NCI-H1092 (cell line): ENCODE measurements at regions not wholly inside any gene's neighbourhood (a gene's known extent, or its start where the extent isn't known, plus 50 kb on each side); places are given as distances from the start of the nearest gene placed in this dataset.

Source experiments
- DNase-seq: peaks from one replicate; lab custom pipeline; 2025; lab: John Stamatoyannopoulos, UW

DNA sequence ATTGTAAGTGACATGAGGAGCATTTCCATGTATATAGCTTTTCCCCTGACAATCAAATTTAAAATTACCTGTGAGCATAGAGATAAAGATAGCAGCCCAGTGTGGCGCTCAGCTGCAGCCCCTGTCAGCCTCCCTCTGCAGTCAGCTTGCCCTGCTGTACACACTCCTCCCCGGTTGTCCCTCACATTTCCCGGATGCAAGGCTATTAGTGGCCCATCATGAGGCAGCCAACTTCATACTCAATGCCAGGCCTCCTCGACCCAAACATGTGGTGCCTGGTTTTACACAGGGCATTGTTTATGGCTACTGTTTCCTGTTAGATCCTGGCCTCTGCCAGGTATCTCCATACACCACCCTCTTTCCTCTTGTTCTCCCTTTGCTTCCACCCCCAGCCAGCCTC, 116.1 kb upstream of the SH3BP4 start:
- DNase-seq = no peak

DNA sequence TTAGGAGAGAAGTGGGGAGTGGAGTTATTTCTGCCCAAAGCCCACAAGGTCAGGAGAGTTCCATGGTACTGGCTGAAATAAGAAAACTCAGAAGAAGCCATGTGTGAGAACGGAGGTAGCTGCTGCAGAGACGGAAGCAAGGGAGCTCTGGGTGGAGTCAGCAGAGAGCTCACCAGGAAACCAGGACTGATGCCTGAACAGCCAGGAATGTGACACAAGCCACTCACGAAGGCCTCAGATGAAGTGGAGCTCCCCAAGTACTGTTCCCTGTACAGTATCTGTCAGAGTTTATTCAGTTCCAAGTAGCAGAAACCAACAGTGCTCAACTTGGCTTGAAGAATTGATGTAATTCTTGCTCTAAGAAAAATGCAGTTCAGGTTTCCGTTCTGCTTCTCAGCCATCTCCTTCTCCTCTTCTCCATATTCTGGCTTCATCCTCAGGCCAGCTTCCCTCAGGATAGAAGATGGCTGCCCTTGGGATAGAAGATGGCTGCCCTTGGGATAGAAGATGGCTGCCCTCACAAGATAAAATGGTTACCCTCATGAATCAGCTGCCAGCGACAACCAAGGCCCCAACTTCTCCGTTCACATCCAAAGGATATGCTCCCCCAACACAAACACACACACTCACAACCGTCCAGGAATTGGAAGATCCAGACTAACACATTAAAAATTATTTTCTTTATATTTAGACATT, 117.4 kb upstream of the SH3BP4 start:
- no peak for DNase-seq

DNA sequence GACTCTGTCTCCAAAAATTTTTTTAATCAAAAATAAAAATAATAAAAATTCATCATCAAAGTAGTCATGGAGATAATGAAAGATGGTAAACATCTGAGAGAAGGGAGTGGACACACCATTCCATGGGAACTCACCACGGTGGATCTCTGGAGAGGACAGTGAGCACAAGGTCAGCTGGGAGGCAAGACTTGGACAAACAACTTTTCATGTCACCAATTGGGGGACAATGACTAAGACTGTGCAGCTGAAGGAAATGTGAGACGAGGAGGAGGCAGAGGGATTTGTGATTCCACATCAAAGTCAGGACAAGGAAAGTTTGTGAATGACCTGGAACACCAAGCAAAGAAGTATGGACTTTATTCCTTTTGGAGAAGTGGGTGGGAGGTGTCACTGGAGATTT, 121.0 kb upstream of the SH3BP4 start:
- no peak for DNase-seq

DNA sequence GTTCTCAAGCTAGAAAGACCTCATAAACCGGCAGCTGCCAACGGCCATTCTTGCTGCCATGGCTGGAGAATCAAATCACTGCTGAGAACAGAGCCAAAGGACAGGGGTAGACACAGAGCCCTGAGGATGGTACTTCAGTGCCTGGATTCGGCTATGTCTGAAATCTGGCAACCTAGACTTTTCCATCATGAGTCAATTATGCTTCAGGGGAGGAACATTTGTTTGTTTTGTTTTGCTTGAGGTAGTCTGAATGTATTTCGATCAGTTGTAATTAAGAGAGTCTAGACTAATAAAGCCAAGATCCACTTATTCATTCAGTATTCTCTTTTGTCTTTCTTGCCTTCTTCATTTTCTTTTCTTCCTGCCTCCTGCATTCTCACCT, 122.8 kb upstream of the SH3BP4 start:
- DNase-seq = no peak

DNA sequence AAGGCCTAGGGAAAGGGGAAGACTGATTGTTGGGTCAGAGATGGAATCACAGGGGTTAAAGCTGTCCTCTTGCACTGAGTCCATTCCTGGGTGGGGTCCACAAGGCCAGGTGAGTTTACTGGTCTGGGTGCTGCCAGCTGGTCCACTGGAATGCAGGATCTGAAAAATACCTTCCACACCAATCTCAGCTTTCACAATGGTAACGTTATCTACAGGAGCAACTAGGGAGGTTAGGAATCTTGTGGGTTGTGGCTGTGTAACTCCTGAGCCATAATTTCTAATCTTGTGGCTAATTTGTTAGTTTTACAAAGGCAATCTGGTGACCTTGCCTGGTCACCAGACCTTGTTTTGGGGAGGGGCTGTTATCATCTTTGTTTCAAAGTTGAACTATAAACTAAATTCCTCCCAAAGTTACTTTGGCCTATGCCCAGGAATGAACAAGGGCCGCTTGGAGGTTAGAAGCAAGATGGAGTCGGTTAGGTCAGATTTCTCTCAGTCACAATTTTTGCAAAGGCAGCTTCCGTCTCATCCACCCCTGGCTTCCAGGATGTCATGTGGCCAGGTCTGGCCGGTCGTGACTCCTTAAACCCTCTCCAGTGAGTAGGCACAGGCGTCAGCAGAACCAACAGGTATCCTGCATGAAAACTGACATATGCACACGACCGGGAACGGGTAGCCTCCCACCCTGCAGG, 123.3 kb upstream of the SH3BP4 start:
- no peak for DNase-seq

DNA sequence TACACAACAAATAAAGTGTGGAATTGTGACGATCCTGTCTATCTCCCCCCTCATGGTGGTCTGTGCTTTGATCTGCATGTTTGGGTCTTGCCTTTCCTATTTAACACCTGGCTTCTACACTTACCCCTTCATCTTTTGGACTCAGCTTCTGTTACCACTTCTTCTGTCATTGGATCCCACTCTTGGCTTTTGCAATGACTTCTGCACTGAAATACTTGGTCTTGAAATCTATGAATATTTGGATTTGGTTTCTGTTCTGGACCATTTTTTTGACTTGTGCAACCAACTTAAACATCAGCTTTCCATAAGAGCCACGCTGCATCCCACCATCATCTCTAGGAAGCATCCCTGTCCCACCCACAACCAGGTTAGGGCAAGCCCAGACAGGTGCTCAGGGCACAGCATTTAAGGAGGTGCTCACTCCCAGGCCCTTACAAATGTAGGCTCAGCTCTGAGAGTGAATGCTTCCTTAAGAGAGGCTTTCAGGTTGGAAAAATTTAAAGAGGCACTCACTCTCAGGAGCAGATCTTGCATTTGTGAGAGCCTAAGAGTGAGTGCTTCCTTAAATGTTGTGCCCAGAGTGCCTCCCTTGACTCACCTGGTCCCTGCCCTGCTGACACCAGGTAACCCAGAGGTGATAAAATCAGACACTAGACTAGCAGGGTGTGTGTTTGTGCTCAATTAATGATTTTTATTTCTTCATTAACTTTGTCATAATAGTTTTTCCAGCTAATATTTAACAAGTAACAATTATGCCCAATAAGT, 124.5 kb upstream of the SH3BP4 start:
- no peak for DNase-seq

DNA sequence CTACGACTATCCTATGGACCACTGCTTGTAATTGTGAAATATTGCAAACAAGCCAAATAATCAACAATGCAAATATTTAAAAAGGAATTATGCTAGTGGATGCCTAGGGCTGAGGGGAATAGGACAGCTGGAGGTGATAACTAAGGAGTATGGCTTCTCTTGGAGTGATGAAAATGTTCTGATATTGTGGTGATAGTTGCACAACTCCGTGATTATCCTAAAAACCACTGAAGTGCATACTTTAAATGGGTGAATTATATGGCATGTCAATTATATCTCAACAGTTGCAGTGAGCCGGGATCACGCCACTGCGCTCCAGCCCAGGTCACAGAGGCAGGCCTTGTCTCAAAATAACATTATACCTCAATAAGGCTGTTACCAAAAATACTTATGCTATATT, 125.1 kb upstream of the SH3BP4 start:
- DNase-seq = no peak

DNA sequence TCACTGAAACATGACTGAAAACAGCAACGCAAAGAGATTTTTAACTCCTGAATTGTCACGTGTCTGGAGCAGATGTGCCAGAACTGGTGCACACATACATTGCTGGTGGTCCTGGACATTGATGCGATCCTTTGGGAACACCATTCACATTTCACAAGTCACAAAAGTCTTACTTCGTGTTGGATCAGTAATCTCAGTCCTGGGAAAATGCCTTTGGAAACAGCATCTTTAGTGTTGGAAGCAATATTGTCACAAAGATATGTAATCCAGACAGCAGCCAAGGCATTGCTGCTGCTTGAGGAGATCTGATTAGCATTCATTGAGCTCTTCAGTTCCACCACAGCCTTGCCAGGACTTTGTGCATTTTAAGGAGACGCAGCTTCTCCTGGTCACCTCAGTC, 126.2 kb upstream of the SH3BP4 start:
- DNase-seq = no peak

DNA sequence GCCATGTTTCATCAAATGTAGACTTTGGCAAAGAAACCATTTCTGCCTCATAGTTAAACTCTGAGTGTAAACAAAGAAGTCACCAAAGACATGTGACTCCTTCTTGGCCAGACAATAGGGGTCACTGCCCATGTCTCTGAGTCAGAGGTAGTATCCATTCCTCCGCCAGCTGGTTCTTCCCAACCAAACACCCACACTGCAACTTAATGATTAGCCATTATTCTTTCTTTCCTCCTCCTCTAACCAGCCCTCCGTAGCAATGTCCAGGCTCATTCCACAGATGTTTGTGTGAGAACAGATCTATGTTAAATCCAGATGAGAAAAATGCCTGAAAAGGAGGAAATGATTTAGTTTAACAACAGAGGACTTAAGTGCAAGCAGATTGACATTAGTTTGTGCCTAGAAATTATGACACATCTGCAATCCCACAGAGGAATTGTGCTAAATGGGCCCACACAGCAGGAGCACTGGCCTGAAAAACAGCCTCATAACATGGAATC, 127.9 kb upstream of the SH3BP4 start:
- DNase-seq = no peak

DNA sequence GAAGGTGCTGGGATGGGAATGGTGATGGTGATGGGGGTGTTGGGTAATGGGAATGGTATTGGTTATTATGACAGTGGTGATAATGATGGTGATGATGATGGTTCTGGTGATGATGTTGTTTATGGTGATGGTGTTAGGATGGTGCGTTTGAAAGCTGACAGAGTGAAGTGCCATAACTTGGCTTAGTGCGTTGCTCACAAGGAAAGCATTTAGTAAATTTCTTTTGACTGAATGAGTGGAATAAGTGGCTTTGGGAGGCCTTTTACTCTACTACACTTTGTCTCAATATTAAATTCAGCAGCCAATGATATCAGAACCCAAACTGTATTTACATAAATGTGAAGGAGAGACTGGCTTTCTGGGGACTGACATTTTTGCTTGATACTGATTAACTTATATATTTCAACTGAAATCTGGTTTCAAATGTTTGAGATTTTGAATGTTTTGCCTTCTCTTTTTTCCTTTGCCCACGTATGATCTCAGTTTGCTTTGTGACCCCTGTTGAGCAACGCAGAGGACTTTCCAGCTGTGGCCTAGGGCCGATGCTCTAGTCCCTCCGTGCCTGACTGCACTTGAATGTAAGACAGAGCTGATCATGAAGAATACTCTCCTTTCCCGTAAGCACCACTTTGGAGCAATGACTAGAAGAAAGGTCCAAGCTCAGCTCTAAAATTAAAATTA, 128.5 kb upstream of the SH3BP4 start:
- no peak for DNase-seq

DNA sequence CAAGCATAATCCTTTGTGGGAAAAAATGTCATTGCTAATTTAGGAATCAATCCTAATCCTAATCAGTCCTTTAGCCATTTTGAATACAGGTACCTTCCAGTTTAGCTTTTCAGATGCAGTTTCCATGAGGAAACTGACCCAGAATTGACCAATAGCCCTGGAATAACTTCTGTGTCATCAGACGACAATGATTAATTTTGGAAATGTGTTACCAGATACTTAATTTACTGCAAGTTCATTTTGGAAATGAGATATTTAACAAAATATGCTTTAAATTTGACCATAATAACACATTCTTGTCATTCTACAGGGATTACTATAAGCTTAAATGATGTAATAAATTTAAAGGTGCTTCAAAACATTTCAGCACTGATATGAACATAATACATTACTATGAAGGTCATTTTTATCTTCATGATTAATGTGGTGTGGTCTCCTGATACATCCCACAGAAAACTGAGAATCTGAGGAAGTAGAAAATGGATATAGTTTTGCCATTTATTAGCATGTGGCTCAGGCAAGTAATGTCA, 129.8 kb upstream of the SH3BP4 start:
- DNase-seq = no peak

DNA sequence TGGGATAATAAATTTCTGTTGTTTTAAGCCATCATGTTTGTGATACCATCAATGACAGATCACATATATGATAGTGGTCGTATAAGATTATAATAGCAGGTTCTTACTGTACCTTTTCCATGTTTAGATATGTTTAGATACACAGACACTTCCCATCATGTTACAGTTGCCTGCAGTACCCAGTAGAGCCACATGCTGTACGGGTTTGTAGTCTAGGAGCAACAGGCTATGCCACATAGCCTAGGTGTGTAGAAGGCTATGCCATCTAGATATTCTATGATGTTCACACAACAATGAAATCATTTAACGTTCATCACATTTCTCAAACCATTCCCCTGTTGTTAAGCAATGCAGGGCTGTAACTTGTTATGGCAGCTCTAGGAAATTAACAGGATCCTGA, 132.9 kb upstream of the SH3BP4 start:
- no peak for DNase-seq

DNA sequence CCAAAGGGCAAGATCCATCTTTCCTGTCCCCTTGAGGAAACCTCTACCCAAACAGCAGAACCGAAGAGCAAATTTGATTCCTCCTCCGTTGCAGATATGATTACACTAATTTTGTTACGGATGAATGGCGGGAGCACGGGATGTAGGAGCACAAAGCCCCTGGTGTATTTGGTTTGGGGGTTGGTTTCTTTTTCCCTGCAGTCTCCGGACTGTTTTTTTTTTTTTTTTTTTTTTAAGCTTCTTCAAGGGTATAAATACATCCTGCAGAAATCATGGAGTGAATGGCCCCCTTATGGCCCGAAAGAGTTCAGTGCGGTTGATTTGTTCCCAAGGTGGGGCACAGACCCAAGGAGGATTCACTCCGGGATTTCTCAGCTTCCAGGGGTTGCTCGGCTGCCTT, 135.3 kb upstream of the SH3BP4 start:
- no peak for DNase-seq

DNA sequence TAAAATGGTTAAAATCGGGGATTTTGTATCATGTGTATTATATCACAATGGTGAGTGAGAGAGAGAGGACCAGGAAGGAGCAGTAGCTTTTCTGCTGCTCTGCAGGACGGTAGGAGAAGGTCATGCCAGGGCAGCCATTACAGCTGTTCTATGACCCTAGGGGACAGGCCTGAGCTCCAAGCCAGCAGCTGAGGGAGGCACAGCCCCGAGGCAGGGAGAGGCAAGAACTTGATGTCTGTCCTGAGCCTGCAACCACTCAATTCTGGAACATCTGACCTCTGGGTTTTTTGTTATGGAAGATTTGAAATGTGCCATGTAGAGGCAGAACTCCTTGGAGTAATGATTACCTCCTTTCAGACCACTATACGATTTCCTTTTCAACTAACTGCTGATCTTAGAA, 135.8 kb upstream of the SH3BP4 start:
- no peak for DNase-seq

DNA sequence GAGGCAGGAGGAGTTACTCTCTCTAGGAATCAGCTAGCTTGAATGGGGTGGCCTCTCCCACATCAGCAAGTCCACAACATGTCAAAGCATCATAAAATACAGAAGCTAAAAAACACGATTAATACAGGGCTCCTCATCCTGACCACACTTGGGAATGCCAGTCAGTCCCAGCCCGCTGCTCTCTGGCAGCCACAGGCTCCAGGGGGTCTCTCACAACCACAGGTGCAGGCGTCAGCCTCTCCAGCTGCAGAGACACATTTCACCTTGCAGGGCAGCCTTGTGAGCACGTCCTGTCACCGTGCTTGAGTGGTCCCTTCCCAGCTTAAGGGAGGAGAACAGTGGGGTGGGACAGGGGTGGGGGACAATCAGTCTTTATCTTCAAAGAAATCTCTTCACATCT, 137.4 kb upstream of the SH3BP4 start:
- DNase-seq = no peak

DNA sequence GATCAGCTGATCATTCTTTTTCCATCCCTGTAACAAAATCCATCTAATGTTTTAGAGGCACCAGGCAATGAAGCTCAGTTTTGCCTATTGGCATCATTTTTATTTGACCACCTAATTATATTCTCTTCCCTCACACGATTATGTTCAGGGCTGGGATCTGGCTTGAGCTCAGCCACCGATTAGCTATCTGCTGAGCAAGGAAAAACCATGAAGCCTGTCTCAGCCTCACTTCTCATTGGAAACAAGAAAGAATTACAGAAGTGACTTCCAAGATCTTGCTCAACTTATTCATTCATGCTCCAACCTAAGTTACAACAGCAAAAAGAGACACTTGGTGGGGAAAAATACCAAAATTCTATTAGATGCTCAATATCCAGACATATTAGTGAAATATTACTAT, 139.0 kb upstream of the SH3BP4 start:
- DNase-seq = no peak

DNA sequence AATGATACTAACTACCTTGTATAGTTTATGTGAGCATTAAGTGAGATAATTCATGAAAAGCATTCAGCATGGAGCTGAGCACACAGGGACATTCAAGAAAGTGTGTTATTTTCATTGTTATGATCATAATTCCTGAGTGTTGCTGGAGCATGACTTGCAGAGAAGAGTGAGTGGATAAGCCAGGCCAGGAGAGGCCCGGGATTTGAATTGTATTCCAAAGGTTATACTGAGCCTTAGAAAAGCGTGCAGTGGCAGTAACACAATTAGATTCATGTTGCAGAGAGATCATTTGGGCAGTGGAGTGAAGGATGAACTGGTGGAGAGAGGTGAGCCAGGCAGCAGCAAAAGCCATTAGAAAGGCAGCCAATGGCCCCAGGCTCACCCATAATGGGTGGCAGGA, 142.9 kb upstream of the SH3BP4 start:
- DNase-seq = no peak

DNA sequence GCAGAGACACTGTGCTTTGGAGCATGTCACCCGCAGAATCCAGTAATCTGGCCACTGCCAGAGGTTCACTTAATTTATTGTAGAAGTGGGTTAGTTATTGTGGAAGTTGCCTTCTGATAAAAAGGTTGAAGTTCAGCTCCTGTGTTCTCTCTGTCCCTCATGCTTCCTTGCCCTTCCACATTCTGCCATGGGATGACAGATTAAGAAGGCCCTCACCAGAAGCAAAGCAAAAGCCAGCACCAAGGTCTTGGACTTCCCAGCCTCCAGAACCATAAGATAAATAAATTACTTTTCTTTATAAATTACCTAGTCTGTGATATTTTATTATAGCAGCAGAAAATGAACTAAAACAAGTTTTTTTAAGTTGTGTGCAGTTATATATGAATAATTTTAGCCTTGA, 145.0 kb upstream of the SH3BP4 start:
- DNase-seq = no peak

DNA sequence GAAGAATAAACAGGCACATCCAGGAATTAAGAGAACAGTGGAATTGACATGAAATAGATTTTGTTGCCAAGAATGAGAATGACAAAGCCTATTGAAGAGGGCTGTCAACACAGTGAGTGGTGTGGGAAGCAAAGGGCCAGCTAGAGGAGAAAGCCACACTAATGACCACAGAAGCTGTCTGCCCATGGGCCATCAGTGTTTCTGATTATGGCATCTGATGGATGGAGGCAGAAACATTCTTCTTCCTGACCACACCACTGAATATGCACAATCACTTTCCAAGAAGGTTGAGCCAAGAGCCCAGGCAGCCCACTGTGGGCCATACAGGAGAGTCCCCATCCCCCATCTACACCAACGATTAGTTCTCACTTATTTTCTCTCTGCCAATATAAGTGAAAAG, 146.0 kb upstream of the SH3BP4 start:
- DNase-seq = no peak

DNA sequence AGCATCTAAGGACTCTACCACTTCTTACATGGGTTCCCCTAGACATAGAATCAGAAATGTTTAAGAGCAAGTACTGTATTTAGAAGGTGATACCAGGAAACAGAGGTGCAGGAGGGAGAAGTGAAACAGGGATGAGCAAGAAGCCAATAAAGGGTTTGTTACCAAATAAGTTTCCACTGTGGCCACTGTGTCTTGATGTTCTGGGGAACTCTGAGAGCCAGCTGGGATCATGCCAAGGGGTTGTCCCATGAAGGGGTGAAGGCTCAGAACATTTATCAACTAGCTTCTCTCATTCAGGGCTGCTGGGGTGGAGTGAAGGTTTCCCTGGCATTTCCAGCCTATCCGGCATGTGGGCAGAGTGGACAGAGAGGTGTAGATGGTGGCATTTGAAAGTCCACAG, 147.1 kb upstream of the SH3BP4 start:
- no peak for DNase-seq

DNA sequence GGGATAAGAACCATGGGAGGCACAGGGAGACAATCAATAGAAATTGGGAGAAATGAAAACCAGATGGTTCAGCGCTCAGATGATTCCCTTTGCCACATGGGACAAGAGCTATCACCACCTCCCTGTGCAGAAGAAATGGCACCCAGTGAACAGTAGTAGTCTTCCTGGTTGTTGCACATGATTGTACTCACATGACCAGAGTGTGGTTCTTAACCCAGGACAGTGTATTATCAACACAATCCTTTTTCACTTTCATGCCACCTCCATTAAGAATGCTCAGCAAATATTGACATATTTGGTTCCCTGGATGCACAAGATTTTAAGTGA, 149.0 kb upstream of the SH3BP4 start:
- no peak for DNase-seq

DNA sequence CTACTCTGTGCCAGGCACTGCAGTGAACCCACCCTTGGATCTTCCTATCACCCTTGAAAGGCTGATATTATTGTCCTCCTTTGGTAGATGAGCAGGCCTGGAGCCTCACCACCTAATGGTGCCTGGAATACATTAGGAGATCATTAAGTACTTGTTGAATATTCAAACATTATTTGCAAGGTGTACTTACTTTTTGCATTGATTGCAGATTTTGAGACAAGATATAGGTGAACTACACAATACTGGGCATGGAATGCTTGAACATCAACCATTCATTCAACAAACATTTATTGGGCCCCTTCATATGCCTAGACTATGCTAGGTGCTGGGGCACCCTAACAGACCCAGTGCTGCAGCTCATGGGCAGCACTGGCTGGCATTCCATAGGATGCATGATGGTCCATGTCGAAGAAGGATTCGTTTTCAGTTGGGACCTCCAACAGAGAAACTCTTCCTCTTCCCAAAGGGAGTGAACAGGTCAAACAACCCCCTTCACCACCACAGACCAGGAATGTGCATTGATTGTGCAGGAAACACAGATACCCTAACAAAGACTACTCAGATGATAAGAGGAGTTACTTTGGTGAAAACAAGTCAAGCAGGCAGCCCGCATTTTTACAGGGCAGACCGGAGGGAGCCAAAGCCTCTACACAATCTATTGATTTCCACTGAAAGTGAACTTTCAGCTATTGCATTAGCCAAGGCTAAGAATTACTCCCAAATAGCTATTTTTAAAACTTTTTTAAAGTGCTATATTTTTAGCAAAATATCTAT, 149.6 kb upstream of the SH3BP4 start:
- DNase-seq = no peak
